GM21423 (cell line): ENCODE measurements at regions not wholly inside any gene's neighbourhood (a gene's known extent, or its start where the extent isn't known, plus 50 kb on each side); places are given as distances from the start of the nearest gene placed in this dataset.
"Not testable (repeated sequence)": the region's sequence is repeated elsewhere in the genome, so short reads cannot be mapped to it uniquely, and the experiment has no call there.

Experiments used
- ATAC-seq: cut with Tn5 transposase; IDR thresholded peaks from one replicate; pipeline ENCODE4 v1.9.1; 2021; ENCODE audit warnings: mild to moderate bottlenecking, moderate library complexity; ENCODE audit not compliant: unreplicated experiment

- no peak for ATAC-seq
Measured at GRCh38 chr4:29908276-29908675, 811.9 kb upstream of the PCDH7 start.

- no peak for ATAC-seq
Measured at GRCh38 chr4:29927895-29928294, 792.3 kb upstream of the PCDH7 start.

- no peak for ATAC-seq
Measured at GRCh38 chr4:29948451-29948850, 771.7 kb upstream of the PCDH7 start.

GRCh38 chr4:29948858-29949257 lies 771.3 kb upstream of the PCDH7 start:
- no peak for ATAC-seq

GRCh38 chr4:29966386-29966785 lies 753.8 kb upstream of the PCDH7 start:
- ATAC-seq, result no peak

- ATAC-seq, result no peak
Measured at GRCh38 chr4:29970626-29971025, 749.5 kb upstream of the PCDH7 start.

- no peak for ATAC-seq
Measured at GRCh38 chr4:29972121-29972520, 748.0 kb upstream of the PCDH7 start.

GRCh38 chr4:29983890-29984289 lies 736.3 kb upstream of the PCDH7 start:
- ATAC-seq, result no peak

GRCh38 chr4:30001628-30002027 lies 718.5 kb upstream of the PCDH7 start:
- no peak for ATAC-seq

GRCh38 chr4:30002341-30002740 lies 717.8 kb upstream of the PCDH7 start:
- ATAC-seq, result no peak

- no peak for ATAC-seq
Measured at GRCh38 chr4:30005995-30006394, 714.2 kb upstream of the PCDH7 start.

GRCh38 chr4:30024526-30024925 lies 695.6 kb upstream of the PCDH7 start:
- no peak for ATAC-seq

- no peak for ATAC-seq
Measured at GRCh38 chr4:30028826-30029225, 691.3 kb upstream of the PCDH7 start.

GRCh38 chr4:30056016-30056766 lies 664.0 kb upstream of the PCDH7 start:
- ATAC-seq, result no peak

GRCh38 chr4:30068234-30068633 lies 651.9 kb upstream of the PCDH7 start:
- ATAC-seq, result no peak

GRCh38 chr4:30073011-30073710 lies 647.0 kb upstream of the PCDH7 start:
- no peak for ATAC-seq

- ATAC-seq, result not testable (repeated sequence)
Measured at GRCh38 chr4:30092420-30093128, 627.6 kb upstream of the PCDH7 start.

- ATAC-seq, result no peak
Measured at GRCh38 chr4:30094887-30095286, 625.3 kb upstream of the PCDH7 start.

- ATAC-seq, result no peak
Measured at GRCh38 chr4:30103455-30103854, 616.7 kb upstream of the PCDH7 start.

- ATAC-seq, result no peak
Measured at GRCh38 chr4:30116401-30116800, 603.8 kb upstream of the PCDH7 start.

GRCh38 chr4:30117433-30117832 lies 602.7 kb upstream of the PCDH7 start:
- ATAC-seq, result no peak

GRCh38 chr4:30122711-30123110 lies 597.5 kb upstream of the PCDH7 start:
- no peak for ATAC-seq
